Activated B cell treated with CpG ODN at 0.5 μM for 24 hours (primary cell): ENCODE measurements at regions not wholly inside any gene's neighbourhood (a gene's known extent, or its start where the extent isn't known, plus 50 kb on each side); places are given as distances from the start of the nearest gene placed in this dataset.

Source experiments
- ATAC-seq: fragments of 200-7000 bp; cut with Tn5 transposase; one replicate; pipeline ENCODE4 v1.10.0; 2021; ENCODE audit warnings: low read depth, mild to moderate bottlenecking, moderate library complexity
- CTCF ChIA-PET: fragments of 350-600 bp; sonication (Branson Sonifier 250); formaldehyde crosslinking; loops from one replicate; lab custom pipeline; 2021; ENCODE audit warnings: antibody characterized with exemption; lab: Charles Lee
- POLR2A ChIA-PET: fragments of 350-600 bp; sonication (Branson Sonifier 250); formaldehyde crosslinking; loops from one replicate; lab custom pipeline; 2021; ENCODE audit warnings: antibody characterized with exemption; lab: Charles Lee
- DNase-seq: peaks from one replicate; pipeline ENCODE4 v3.0.0; 2022
- H3K27ac Mint-ChIP-seq: one replicate; pipeline ENCODE4 v1.8.0; 2020; ENCODE audit warnings: mixed read lengths
- H3K27me3 Mint-ChIP-seq: one replicate; pipeline ENCODE4 v1.8.0; 2021; ENCODE audit warnings: mixed read lengths
- H3K36me3 Mint-ChIP-seq: one replicate; pipeline ENCODE4 v1.8.0; 2021; ENCODE audit warnings: low read depth, mixed read lengths
- H3K4me1 Mint-ChIP-seq: one replicate; pipeline ENCODE4 v1.8.0; 2021; ENCODE audit warnings: mixed read lengths
- H3K4me3 Mint-ChIP-seq: one replicate; pipeline ENCODE4 v1.8.0; 2020; ENCODE audit warnings: mild to moderate bottlenecking, mixed read lengths
- H3K9me3 Mint-ChIP-seq: one replicate; pipeline ENCODE4 v1.8.0; 2020; ENCODE audit warnings: mixed read lengths
- intact Hi-C: fragments of 100-400 bp; cut with micrococcal nuclease; formaldehyde crosslinking; loops from one replicate; pipeline ENCODE4 v1.15.1; 2024
- TF ChIP-seq, protein P1 (sequence below): fragments of 200-600 bp; IDR thresholded peaks from one replicate; pipeline ENCODE4 v1.8.0; 2022; ENCODE audit warnings: antibody characterized with exemption, mild to moderate bottlenecking

DNA sequence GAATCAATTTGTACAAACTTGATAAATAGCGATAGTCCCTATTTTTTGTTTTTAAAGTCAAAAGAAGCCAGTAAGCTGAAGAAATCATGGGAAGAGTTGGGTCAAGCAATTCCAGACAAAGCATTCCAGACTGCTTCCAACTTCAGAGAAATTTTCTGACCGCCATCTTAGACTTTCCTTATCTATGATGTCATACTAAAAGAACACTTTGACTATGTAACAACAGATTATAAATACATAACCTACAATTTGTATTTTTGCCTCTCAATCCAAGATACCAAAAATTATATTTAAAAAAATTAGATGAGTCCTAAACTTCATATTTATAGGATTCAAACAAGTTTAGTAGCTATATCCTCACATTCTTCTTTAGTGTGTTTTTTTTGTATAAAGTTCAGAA lies 286.2 kb upstream of the KCNH8 start:
- TF ChIP-seq, protein P1, sequence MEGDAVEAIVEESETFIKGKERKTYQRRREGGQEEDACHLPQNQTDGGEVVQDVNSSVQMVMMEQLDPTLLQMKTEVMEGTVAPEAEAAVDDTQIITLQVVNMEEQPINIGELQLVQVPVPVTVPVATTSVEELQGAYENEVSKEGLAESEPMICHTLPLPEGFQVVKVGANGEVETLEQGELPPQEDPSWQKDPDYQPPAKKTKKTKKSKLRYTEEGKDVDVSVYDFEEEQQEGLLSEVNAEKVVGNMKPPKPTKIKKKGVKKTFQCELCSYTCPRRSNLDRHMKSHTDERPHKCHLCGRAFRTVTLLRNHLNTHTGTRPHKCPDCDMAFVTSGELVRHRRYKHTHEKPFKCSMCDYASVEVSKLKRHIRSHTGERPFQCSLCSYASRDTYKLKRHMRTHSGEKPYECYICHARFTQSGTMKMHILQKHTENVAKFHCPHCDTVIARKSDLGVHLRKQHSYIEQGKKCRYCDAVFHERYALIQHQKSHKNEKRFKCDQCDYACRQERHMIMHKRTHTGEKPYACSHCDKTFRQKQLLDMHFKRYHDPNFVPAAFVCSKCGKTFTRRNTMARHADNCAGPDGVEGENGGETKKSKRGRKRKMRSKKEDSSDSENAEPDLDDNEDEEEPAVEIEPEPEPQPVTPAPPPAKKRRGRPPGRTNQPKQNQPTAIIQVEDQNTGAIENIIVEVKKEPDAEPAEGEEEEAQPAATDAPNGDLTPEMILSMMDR, result no peak
- intact Hi-C loops, result no loop called here
- H3K27me3 Mint-ChIP-seq, result no peaks in the 10 kb centered on the region
- H3K4me3 Mint-ChIP-seq, result no peak overlapping the region
- ChIA-PET CTCF (no interaction called here), POLR2A (no interaction called here)
- no peaks in the 10 kb centered on the region for H3K36me3 Mint-ChIP-seq
- no peaks in the 10 kb centered on the region for H3K9me3 Mint-ChIP-seq
- H3K27ac Mint-ChIP-seq, result no peak overlapping the region
- H3K4me1 Mint-ChIP-seq, result no peaks in the 10 kb centered on the region
- no peak for ATAC-seq
- DNase-seq, result no peak

DNA sequence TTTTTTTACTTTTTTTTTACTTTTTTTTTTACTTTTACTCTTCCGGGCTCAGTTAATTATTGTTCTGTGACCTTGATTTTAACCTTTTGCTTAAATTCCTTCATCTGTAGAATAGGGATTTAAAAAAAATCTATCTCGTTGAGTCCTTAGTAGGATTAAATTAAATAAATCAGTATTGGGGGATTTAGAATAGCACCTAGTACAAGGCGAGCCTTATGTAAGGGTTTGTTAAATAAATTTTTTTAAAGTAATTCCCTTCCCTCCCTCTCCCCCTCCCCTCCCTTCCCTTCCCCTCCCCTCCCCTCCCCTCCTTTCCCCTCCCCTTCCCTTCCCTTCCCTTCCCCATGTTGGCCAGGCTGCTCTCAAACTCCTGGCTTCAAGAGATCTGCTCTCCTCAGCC lies 287.2 kb upstream of the KCNH8 start:
- CTCF ChIA-PET, result no interaction called here

DNA sequence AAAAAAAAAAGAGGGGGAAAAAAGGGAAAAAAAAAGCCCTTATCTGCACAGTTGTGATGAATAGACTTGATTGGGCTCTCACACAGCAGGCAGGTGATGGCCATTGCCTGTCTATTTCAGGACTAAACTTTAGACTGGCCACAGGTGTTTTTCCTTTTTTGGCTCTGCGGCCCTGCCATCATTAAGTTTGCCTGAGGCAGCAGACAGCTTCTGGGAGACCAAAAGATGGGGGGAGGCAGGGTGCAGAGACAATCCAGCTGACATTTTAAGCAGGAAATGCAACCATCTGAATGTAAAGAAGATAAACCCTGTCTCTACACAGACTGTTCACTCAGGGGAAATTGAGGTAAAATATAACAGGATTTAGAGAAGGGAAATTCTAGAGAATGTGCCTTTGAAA lies 295.0 kb upstream of the KCNH8 start:
- ATAC-seq, result no peak
- intact Hi-C loops, result no loop called here
- TF ChIP-seq, protein P1, result no peak
- H3K27me3 Mint-ChIP-seq, result no peaks in the 10 kb centered on the region
- no peak for DNase-seq
- no peaks in the 10 kb centered on the region for H3K4me1 Mint-ChIP-seq
- ChIA-PET CTCF (interaction anchor here (1.0 kb wide), 1 partner anchor 9 kb away, joined by 3 read pairs; no protein-coding TSS in a partner anchor), POLR2A (no interaction called here)
- H3K36me3 Mint-ChIP-seq, result no peaks in the 10 kb centered on the region
- no peak overlapping the region for H3K27ac Mint-ChIP-seq
- H3K9me3 Mint-ChIP-seq, result no peaks in the 10 kb centered on the region
- no peak overlapping the region for H3K4me3 Mint-ChIP-seq

More for the DNA sequence above, 287.2 kb upstream of the KCNH8 start:
- H3K4me1 Mint-ChIP-seq, result no peaks in the 10 kb centered on the region
- H3K27ac Mint-ChIP-seq, result no peak overlapping the region
- H3K36me3 Mint-ChIP-seq, result no peaks in the 10 kb centered on the region
- ATAC-seq (no peak), DNase-seq (no peak)
- TF ChIP-seq, protein P1, result no peak
- intact Hi-C loops, result no loop called here
- no peaks in the 10 kb centered on the region for H3K27me3 Mint-ChIP-seq
- H3K4me3 Mint-ChIP-seq, result no peak overlapping the region
- no peaks in the 10 kb centered on the region for H3K9me3 Mint-ChIP-seq
- POLR2A ChIA-PET, result no interaction called here

DNA sequence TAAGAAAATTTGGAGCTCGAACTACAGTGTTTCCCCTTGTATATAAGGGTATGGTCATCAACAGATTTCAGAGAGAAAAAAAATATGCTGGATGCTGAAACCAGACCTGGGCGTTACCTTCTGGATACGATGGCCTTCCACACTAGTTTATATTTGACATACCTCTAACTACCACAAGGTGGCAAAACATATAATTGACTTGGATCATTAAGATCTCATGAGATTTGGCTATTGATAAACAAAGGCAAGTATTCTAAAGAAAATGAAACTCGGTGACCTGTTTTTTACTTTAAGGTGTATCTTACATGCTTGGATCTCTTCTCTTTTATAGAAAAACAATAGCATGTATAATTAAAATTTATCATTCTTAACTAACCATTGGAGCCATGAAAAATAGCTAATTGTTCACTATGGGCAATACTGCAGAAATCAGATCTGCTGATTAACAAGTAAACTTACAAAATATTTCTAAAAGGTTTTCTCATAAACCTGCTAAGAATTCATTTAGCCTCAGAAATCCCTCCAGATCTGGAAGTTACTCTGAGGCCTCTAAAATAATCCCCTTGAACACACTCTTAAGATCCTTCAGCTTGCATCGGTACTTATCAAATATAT lies 300.6 kb upstream of the KCNH8 start:
- no peak overlapping the region for H3K27ac Mint-ChIP-seq
- ChIA-PET CTCF (interaction anchor here (0.6 to 2.1 kb wide), 7 partner anchors 137 to 1022 kb away, joined by 3 to 20 read pairs (median 3); no protein-coding TSS in a partner anchor), POLR2A (no interaction called here)
- no peak for DNase-seq
- TF ChIP-seq, protein P1, result no peak
- no peaks in the 10 kb centered on the region for H3K36me3 Mint-ChIP-seq
- no peaks in the 10 kb centered on the region for H3K9me3 Mint-ChIP-seq
- H3K4me1 Mint-ChIP-seq, result peaks cover 11% of the 10 kb centered on the region
- no peaks in the 10 kb centered on the region for H3K27me3 Mint-ChIP-seq
- H3K4me3 Mint-ChIP-seq, result no peak overlapping the region
- intact Hi-C loops, result loop anchor here (5.0 kb wide), 1 partner anchor 500 kb away; no protein-coding TSS in a partner anchor
- no peak for ATAC-seq

DNA sequence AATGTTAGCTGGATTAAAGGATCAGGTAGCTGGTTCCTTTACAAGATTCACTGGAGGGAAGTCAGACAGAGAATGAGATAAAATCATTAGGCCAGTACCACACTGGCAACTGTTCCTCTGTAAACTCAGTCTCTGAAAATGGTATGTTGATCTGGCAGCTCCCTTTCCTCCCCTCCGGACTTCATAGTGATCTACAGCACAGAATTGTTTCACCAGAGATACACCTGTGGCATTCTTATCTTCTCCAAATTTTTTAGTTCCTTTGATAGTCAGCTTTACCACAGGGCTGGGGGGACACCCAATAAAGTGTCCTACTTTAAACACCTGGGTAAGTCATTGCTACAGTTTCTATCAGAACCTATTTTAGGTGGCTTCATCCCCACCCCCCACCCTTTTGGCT lies 304.3 kb upstream of the KCNH8 start:
- H3K27ac Mint-ChIP-seq, result no peak overlapping the region
- no peak for ATAC-seq
- H3K27me3 Mint-ChIP-seq, result no peaks in the 10 kb centered on the region
- DNase-seq, result no peak
- H3K4me3 Mint-ChIP-seq, result no peak overlapping the region
- ChIA-PET CTCF (interaction anchor here (1.0 kb wide), 2 partner anchors 10 to 1023 kb away, joined by 3 read pairs; no protein-coding TSS in a partner anchor), POLR2A (no interaction called here)
- TF ChIP-seq, protein P1, result no peak
- H3K4me1 Mint-ChIP-seq, result peaks cover 11% of the 10 kb centered on the region
- H3K9me3 Mint-ChIP-seq, result no peaks in the 10 kb centered on the region
- no peaks in the 10 kb centered on the region for H3K36me3 Mint-ChIP-seq
- intact Hi-C loops, result no loop called here
